HUES6 (cell line): ENCODE measurements at regions not wholly inside any gene's neighbourhood (a gene's known extent, or its start where the extent isn't known, plus 50 kb on each side); places are given as distances from the start of the nearest gene placed in this dataset.

ENCODE experiments used
- H3K27ac ChIP-seq: 2 replicates; pipeline ENCODE4 v1.7.0; 2013; ENCODE audit warnings: low read depth, mild to moderate bottlenecking, low read length, inconsistent platforms
- H3K27me3 ChIP-seq: 2 replicates; pipeline ENCODE4 v1.6.1; 2013; ENCODE audit warnings: low read length; ENCODE audit not compliant: control insufficient read depth, insufficient read depth
- H3K36me3 ChIP-seq: 2 replicates; pipeline ENCODE4 v1.6.1; 2013; ENCODE audit warnings: low read length; ENCODE audit not compliant: control insufficient read depth, insufficient read depth
- H3K4me1 ChIP-seq: 2 replicates; pipeline ENCODE4 v1.6.1; 2013; ENCODE audit warnings: low read length; ENCODE audit not compliant: control insufficient read depth, insufficient read depth
- H3K4me3 ChIP-seq: 2 replicates; pipeline ENCODE4 v1.5.1; 2013; ENCODE audit warnings: low read depth, low read length
- H3K9ac ChIP-seq: one replicate; pipeline ENCODE4 v1.6.1; 2013; ENCODE audit warnings: mild to moderate bottlenecking, low read length
- H3K9me3 ChIP-seq: 2 replicates; pipeline ENCODE4 v1.6.1; 2013; ENCODE audit warnings: low read depth, low read length; ENCODE audit not compliant: control insufficient read depth, insufficient read depth

- Histone ChIP-seq H3K9me3 (no peaks in the 10 kb centered on the region), H3K27ac (no peak overlapping the region), H3K36me3 (no peaks in the 10 kb centered on the region), H3K4me3 (no peak overlapping the region), H3K27me3 (peaks cover 11% of the 10 kb centered on the region; the same call in 1 of the 2 replicates), H3K9ac (no peak overlapping the region), H3K4me1 (peaks cover 9% of the 10 kb centered on the region)
These were observed 404.6 kb upstream of the F9 start for GRCh38 chrX:139125916-139126315.

- Histone ChIP-seq H3K9ac (no peak overlapping the region), H3K27me3 (peaks cover 11% of the 10 kb centered on the region; the same call in 1 of the 2 replicates), H3K27ac (no peak overlapping the region), H3K36me3 (no peaks in the 10 kb centered on the region), H3K9me3 (no peaks in the 10 kb centered on the region), H3K4me1 (peaks cover 9% of the 10 kb centered on the region), H3K4me3 (no peak overlapping the region)
These were observed 408.8 kb upstream of the F9 start for GRCh38 chrX:139121616-139122286.

DNA sequence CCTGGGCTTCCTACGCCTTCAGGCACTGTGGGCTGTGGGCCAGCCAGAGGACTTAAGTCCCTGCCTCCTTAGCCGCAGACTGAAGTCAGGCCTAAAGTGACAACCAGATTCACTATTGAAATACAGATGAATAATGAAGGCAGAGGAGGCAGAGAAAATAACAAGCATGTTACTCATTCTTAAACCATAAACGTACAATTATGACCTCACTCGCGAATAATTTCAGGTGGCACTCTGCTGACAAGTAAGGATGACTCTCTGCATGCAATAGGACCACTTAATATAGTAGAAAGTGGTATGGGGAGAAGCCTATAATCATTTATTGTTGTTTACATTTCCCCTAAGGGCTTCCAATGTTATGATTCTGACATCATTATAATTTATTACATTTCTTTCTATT is 409.2 kb upstream of the FGF13 start:
- H3K27ac ChIP-seq = no peak overlapping the region
- no peaks in the 10 kb centered on the region for H3K36me3 ChIP-seq
- peaks cover 9% of the 10 kb centered on the region for H3K4me1 ChIP-seq
- H3K27me3 ChIP-seq = peaks cover 11% of the 10 kb centered on the region; the same call in 1 of the 2 replicates
- H3K9ac ChIP-seq = no peak overlapping the region
- H3K9me3 ChIP-seq = no peaks in the 10 kb centered on the region
- no peak overlapping the region for H3K4me3 ChIP-seq

GRCh38 chrX:139113708-139114107 is 402.2 kb upstream of the FGF13 start:
- Histone ChIP-seq H3K4me3 (no peak overlapping the region), H3K27ac (no peak overlapping the region), H3K9ac (no peak overlapping the region), H3K9me3 (no peaks in the 10 kb centered on the region), H3K36me3 (no peaks in the 10 kb centered on the region), H3K4me1 (no peaks in the 10 kb centered on the region), H3K27me3 (peaks cover 2% of the 10 kb centered on the region; the same call in 1 of the 2 replicates)

GRCh38 chrX:139112432-139112831 is 400.9 kb upstream of the FGF13 start:
- Histone ChIP-seq H3K4me1 (no peaks in the 10 kb centered on the region), H3K27ac (no peak overlapping the region), H3K27me3 (peaks cover 2% of the 10 kb centered on the region; the same call in 1 of the 2 replicates), H3K36me3 (no peaks in the 10 kb centered on the region), H3K9me3 (no peaks in the 10 kb centered on the region), H3K4me3 (no peak overlapping the region), H3K9ac (no peak overlapping the region)

GRCh38 chrX:139106069-139106468 is 394.6 kb upstream of the FGF13 start:
- no peak overlapping the region for H3K27ac ChIP-seq
- H3K4me3 ChIP-seq = no peak overlapping the region

DNA sequence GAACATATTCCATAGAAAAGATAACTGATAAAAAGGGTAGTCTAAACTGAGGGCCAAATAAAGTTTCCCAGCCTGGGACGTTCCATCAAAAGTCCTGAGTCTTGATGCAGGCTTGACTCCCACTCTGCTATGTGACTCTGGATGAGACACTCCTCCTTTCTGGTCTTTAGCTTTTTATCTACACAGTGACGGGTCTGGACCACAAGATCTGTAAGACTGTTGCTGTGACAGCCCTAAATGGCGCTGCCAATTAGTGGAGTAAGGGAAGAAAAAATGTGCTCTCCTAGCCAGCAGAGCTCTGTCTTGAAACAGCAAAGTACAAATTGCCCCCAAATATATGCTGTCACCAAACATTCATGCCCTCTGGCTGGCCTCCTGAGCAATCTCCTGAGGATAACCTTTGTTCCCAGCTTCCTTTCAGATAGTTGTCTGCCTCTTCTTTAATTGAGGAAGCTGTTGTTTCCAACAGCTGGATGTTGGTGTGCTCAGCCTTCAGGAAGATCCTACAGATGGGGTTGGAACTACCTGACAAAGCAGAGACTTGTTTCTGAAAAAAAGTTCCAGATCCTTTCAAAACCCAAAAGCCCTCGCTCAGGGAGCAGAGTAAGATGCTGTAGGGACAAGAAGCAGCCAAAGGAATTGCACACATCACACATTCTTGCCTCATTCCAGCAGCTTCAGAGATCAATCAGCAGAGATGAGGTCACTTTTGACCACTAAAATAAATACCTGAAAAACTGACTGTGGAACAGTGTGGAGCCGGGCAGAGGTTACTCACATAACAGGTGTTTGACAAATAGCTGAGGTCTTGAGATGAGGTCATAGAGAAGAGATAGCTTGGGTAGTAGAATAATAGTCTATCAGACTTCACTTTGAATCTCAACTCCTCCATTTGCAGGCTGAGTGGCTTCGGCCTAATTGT is 383.4 kb upstream of the FGF13 start:
- Histone ChIP-seq H3K9ac (no peak overlapping the region), H3K9me3 (no peaks in the 10 kb centered on the region), H3K4me1 (no peaks in the 10 kb centered on the region), H3K36me3 (no peaks in the 10 kb centered on the region), H3K27me3 (no peaks in the 10 kb centered on the region; the same call in 1 of the 2 replicates), H3K27ac (no peak overlapping the region), H3K4me3 (no peak overlapping the region)

More at GRCh38 chrX:139106069-139106468, 394.6 kb upstream of the FGF13 start:
- no peaks in the 10 kb centered on the region for H3K36me3 ChIP-seq
- H3K9me3 ChIP-seq = no peaks in the 10 kb centered on the region
- H3K4me1 ChIP-seq = peaks cover 7% of the 10 kb centered on the region
- H3K27me3 ChIP-seq = peaks cover under 1% of the 10 kb centered on the region; the same call in 1 of the 2 replicates
- no peak overlapping the region for H3K9ac ChIP-seq

DNA sequence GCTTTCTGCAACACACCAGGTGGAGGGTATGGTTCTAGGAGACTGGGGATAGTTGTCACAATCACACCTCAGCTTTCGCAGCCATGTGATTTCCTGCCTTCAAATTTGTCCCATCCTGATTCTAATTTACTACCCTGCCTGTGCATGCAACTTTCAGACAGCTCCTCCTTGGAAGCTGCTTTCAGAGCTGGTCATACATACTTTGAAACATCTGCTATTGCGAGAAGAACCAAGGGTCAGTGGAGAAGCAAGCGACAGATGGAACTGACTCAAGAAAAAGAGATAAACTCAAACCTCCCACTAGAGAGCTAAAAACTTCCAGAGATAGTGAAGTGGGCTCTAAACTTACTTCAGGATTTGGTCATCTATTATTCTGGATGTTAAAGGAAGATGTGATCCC is 381.7 kb upstream of the FGF13 start:
- H3K9ac ChIP-seq = no peak overlapping the region
- H3K27ac ChIP-seq = no peak overlapping the region
- H3K4me3 ChIP-seq = no peak overlapping the region
- no peaks in the 10 kb centered on the region for H3K36me3 ChIP-seq
- H3K4me1 ChIP-seq = no peaks in the 10 kb centered on the region
- H3K27me3 ChIP-seq = no peaks in the 10 kb centered on the region; the same call in 1 of the 2 replicates
- H3K9me3 ChIP-seq = no peaks in the 10 kb centered on the region

- H3K9me3 ChIP-seq = no peaks in the 10 kb centered on the region
- no peaks in the 10 kb centered on the region; the same call in 1 of the 2 replicates for H3K27me3 ChIP-seq
- H3K36me3 ChIP-seq = no peaks in the 10 kb centered on the region
- no peak overlapping the region for H3K9ac ChIP-seq
- no peak overlapping the region for H3K4me3 ChIP-seq
- no peak overlapping the region for H3K27ac ChIP-seq
- H3K4me1 ChIP-seq = no peaks in the 10 kb centered on the region
These were observed 380.4 kb upstream of the FGF13 start for GRCh38 chrX:139091878-139092277.

GRCh38 chrX:139091066-139091465 is 379.5 kb upstream of the FGF13 start:
- Histone ChIP-seq H3K36me3 (no peaks in the 10 kb centered on the region), H3K27me3 (no peaks in the 10 kb centered on the region; the same call in 1 of the 2 replicates), H3K4me3 (no peak overlapping the region), H3K9ac (no peak overlapping the region), H3K4me1 (no peaks in the 10 kb centered on the region), H3K9me3 (no peaks in the 10 kb centered on the region), H3K27ac (no peak overlapping the region)

DNA sequence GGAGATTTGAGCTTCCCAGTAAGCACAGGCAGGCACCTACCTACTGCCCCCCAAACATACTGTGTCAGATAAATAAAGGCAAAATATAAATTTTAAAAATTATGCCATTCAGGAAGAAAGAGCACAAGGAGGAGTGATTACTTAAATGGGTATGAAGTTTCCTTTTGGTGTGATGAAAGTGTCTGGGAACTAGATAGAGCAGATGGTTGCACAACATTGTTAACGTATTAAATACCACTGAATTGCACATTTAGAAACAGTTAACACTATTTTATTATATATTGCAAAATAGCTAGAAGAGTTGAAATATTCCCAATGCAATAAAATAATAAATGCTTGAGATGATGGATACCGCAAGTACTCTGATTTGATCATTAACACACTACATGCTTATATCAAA is 374.7 kb upstream of the FGF13 start:
- Histone ChIP-seq H3K4me3 (no peak overlapping the region), H3K9me3 (no peaks in the 10 kb centered on the region), H3K4me1 (no peaks in the 10 kb centered on the region), H3K27ac (no peak overlapping the region), H3K36me3 (no peaks in the 10 kb centered on the region), H3K9ac (no peak overlapping the region), H3K27me3 (no peaks in the 10 kb centered on the region; the same call in 1 of the 2 replicates)
